Inflammatory macrophage treated with lipopolysaccharide for 4 hours (primary cell): ENCODE measurements at regions not wholly inside any gene's neighbourhood (a gene's known extent, or its start where the extent isn't known, plus 50 kb on each side); places are given as distances from the start of the nearest gene placed in this dataset.

Experiments used
- DNase-seq: peaks from one replicate; pipeline ENCODE4 v3.0.0-alpha.2; 2020

DNA sequence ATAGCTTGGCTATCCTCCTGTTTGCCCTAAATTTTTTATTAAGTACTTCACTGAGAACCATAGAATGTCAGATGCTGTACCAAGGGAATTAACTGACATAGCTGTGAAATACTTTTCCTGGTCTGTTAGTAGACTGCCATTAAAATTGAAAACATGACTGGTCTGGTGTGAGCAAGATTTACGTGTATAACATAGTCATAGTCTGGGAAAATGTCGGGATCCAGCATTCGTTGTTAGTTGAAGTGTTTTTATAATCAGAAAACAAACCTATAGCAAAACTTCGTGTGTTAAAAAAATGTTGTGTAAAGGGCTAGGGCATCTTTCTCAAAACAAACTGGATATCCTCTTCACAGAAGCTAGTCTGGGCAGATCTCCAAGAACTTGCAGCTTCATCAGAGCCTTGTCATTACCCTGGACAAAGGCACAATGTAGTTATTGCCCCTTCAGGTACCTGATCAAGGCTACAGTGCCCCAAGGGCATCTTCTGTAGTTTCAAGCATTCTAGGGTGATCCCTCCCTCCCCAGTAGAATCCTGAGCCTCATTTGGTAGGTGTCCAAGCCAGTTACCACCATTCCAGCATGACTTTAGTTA lies 454.2 kb upstream of the SGCD start:
- no peak for DNase-seq

- DNase-seq: no peak
Measured at GRCh38 chr5:155878991-155879575, 447.9 kb upstream of the SGCD start.

GRCh38 chr5:155884041-155884440 lies 442.9 kb upstream of the SGCD start:
- no peak for DNase-seq

DNA sequence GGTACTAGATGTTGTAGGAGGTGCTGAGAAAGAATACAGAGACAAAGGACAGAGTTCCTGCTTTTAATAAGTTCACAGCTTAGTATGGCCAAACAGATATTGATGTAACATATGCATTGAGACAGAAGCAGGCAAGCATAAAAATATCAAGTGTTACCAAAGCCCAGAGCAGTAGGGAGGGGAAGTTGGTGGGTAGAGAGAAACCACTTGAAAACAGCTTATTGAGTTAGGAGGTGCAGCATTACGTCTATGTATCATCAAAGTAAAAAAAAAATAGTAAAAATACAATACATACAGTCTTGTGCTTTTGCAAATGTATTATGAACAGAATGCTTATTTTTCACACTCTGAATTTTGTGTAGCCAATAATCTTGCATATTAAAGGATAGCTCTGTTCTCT lies 441.8 kb upstream of the SGCD start:
- DNase-seq: no peak

DNA sequence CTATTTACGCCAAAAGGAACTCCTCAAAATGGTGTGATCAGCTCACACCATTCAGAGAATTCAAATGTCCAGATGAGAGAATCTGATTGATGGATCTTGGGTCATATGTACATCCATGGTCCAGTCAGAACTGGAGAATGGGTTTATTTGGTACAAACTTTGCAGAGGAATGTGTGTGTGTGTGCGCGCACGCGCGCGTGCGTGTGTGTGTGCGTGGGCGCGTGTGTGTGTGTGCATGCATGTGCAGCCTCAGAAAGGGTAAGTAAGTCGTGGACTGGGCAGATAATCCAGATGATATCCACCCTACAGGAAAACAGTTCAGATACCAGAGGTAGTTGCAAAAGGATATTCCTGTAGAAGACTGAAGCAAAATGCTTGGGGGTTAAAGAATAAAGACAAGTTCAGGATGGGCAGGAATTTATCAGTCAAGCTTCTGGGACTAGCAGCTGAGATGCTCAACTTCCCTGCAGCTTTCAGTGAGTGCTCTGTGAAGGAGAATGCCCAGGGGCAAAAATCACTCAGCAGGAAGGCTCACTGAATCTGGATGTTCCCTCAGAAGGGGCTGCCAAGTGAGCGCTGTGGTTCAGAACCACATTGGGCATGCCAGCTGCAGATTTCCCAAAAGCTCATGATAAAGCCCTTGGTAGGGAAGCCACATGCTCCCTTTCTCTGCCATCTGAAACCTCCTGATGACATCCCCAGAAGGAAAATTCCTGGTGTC lies 440.5 kb upstream of the SGCD start:
- DNase-seq: no peak

DNA sequence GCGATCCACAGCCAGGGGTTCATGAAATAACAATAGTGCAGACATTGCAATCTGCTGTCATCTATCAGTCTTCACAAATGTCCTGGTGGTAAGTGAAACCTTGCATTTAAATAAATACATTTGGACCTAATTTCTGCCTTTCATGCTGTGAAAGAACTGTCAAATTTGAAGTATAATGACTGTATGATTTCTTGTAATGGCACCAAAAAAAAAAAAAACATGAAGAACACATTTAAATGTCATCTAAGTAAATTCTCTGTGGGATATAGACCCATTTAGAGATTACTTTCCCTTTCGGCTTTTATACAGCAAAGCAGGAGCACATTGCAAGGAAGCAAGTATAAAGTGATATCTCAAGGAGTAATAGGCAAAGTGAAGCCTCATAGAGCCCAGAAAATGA lies 431.5 kb upstream of the SGCD start:
- no peak for DNase-seq

DNA sequence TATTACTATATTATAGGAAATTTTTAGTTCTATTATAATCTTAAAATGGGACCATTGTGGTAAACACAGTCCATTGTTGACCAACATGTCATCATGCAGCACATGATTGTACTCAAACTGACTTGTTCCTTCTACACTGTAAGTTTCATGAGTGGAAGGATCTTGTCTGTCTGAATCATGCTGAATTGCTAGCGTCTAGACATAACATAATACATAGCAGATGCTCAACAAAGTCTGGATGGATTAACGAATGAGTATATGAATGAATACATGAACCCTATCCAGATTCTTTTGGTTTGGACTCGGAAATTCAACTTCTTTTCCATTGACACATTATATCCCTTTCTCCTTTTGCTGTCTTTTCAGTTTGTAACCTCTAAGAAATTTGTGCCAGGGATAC lies 429.2 kb upstream of the SGCD start:
- no peak for DNase-seq

DNA sequence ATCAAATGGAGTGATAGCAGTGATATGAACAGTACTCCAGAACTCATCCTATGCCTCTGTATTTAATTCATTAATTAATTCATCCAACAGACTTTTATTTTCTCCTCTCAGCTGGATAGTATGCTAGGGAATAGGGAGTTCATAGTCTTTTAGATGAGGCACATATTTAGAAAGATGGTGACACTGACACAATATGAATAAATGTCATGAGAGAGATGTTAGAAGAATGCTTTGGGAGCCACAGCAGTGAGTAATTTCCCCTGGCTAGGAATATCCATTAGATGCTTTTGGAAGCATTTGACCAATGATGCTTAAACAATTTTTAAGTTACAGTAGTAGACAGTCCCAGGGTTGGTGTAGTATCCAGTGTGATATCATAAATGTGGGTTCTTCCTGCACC lies 428.7 kb upstream of the SGCD start:
- DNase-seq: no peak

DNA sequence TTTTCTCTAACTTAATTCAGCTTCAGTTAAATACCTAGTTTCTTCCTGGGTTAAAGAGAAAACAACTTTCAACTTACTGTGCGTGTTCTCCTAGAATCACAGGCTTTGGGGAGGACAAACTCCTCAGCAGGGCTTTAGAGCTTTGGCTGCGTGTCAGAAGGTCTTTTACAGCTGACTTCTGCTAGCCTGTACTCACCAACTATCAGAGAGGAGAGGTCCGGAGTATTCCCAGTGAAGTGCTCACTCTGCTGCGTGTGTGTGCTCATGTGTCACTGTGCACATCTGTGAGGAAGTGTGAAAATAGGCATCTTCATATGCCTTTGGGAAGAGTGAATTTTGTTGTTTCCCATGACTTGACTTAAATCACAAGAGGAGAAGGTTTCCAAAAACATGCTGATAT lies 423.2 kb upstream of the SGCD start:
- no peak for DNase-seq

GRCh38 chr5:155905364-155905763 lies 421.6 kb upstream of the SGCD start:
- no peak for DNase-seq

GRCh38 chr5:155906046-155906445 lies 420.9 kb upstream of the SGCD start:
- no peak for DNase-seq

DNA sequence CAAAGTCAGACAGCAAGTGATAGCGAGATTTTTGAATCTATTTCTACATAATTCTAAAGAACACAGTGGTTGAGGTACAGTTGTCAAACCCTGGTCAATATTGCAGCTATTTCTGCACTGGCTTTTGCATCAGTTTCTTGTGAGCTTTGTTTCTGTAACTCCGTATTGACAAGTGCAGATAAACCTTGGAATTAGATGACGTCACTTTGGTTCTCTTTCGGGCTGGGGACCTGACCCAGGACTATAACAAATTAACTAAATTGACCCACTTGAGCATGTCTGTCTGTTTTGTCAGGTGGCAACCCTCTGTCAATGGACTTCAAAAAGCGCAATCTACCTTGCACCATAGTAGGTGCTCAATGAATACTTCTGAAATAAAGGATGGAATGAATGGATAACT lies 418.4 kb upstream of the SGCD start:
- DNase-seq: no peak

GRCh38 chr5:155912291-155912690 lies 414.7 kb upstream of the SGCD start:
- no peak for DNase-seq

- DNase-seq: no peak
Measured at GRCh38 chr5:155914766-155915165, 412.2 kb upstream of the SGCD start.

GRCh38 chr5:155915601-155916000 lies 411.4 kb upstream of the SGCD start:
- DNase-seq: no peak

DNA sequence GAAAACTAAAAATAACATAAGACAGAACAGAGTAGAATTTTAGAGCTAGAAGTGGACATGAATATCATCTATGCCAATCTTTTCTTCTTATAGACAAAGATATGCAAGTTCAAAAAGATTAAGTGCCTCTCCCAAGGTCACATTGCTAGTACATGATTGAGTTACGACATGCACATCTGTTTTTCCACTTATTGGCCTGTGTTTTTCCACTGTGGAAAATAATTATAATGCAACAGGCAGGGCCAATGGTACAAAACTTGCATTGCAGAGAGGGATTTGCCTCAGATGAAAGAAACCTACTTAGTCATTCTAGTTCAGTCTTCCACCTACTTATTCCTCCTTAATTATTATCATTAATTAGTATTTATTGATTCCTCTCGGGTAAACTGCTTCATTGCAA lies 407.8 kb upstream of the SGCD start:
- DNase-seq: no peak

DNA sequence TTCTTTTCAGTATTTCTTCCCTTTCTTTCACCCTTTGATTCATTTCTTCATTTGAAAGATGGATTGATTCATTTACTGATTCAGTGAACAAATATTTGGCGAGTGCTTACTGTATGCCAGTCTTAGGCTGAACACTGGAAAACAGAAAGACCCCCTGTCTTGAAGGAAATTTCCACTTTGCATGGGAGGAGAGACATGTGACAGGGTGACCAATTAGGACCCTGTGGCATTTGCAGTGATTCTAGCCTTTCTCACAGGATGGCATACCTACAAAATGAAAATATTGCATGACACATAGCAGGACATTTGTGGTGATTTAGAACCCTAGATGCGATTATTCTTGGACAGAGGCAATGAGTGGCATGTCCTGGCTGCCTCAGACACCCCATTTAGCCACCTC lies 407.2 kb upstream of the SGCD start:
- DNase-seq: no peak

- DNase-seq: no peak
Measured at GRCh38 chr5:155921621-155922020, 405.3 kb upstream of the SGCD start.

DNA sequence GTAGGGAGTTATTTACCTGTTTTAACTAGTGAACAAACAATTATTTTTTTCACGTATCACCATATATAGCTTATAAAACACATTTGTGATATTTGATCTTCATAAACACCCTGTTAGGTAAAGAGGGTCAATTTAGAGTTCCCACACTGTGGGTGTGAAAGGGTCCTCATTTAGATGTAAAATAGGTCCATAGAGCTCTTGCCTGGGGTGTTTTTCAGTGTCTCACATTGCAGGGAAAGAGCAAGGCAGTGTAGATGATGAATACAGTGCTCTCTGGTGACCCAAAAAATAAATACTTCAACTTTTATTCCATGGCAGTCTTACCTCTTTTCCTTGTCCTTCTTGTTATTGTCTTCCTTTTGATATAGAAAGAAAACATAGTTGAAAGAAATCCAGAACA lies 403.2 kb upstream of the SGCD start:
- no peak for DNase-seq

DNA sequence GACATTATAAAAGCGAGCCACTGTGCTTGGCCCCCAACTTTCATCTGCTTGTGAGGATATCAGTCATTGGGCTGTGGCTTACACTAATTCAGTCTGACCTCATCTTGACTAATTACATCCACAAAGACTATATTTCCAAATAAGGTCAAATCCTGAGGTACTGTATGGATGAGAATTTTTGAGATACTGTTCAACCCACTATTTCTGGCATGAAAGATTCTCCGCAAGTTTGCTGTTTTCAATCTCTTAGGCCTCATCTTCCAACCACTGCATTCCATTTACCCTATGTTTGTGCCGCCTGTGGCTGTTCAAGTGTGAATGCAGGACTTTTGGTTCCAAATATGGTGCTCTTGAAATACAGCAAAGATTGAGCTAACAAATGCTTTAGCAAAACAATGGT lies 400.9 kb upstream of the SGCD start:
- DNase-seq: no peak

DNA sequence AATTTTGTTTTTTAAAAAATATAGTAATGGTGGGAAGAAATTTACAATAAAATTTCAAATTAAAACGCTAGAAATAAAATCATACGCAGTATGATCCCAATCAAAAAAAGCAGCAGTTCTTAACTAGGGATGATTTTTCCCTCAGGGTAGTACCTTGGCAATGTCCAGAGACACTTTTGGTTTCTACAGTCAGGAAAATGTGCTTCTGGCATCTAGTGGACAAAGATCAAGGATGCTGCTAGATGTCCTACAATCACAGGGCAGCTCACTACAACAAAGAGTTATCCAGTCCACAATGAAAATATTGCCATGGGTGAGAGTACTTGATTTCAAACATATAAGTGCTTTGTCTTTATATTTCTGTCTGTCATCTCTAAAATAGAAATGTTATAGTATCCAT lies 400.2 kb upstream of the SGCD start:
- DNase-seq: no peak

GRCh38 chr5:155929112-155929511 lies 397.9 kb upstream of the SGCD start:
- DNase-seq: no peak

DNA sequence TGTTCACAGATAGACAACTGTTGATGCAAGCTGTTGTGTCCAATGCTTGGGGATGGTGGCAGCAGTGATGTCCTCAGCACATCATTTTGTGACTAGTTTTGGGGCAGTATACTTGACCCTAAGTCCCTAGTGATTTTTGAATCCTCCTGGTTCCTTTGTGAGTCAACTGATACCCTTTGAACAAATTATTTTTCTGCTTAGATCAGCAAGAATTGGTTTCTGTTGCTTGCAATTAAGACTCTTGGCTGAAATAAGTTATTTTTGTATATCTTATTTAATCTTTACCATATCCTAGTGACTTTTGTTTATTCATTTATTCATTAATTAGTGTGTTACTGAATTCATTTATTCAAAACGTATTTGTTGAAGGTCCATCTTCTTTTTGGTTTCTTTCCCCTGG lies 392.0 kb upstream of the SGCD start:
- DNase-seq: no peak

DNA sequence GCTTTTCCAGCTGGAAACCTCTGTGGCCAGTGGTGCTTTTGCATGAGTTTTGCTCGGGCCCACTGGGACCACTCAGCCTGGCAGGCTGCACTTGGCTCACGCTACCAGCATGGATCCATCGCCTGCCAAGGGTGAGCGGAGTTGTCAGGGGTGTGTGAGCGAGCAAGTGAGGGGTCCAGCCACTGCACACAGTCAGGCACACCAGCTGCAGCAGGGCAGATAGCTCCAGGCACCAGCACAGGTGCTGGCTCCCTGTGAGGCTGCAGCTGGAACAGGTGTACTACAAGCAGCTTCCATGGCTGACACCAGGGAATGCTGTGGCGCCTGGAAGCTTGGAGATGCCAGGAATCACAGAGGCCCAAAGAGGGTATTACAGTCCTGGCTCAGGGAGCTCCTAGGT lies 391.2 kb upstream of the SGCD start:
- no peak for DNase-seq
